GM12878 (cell line): ENCODE measurements at regions not wholly inside any gene's neighbourhood (a gene's known extent, or its start where the extent isn't known, plus 50 kb on each side); places are given as distances from the start of the nearest gene placed in this dataset.

ENCODE experiments used
- CREB1 ChIP-seq: IDR thresholded peaks from 2 replicates; pipeline ENCODE4 v1.6.1; 2012; ENCODE audit warnings: low read depth, mild to moderate bottlenecking, inconsistent platforms
- POLR2A ChIP-seq: IDR thresholded peaks from 2 replicates; pipeline ENCODE4 v1.6.1; 2011; ENCODE audit warnings: low read depth, mild to moderate bottlenecking, low read length
- SPI1 ChIP-seq: IDR thresholded peaks from 2 replicates; pipeline ENCODE4 v1.6.1; 2011; ENCODE audit warnings: low read depth, mild to moderate bottlenecking, low read length, moderate library complexity, borderline replicate concordance; ENCODE audit not compliant: insufficient read depth
- ZNF24 ChIP-seq: fragments of 450-650 bp; IDR thresholded peaks from 2 replicates; pipeline ENCODE4 v1.6.1; 2017; ENCODE audit warnings: antibody characterized with exemption, mild to moderate bottlenecking

- TF ChIP-seq POLR2A (no peak), CREB1 (no peak), SPI1 (no peak), ZNF24 (no peak)
Observed at GRCh38 chr1:181179279-181179986, 90.9 kb downstream of the IER5 start.
